Erythroblast (primary cell): ENCODE measurements at regions not wholly inside any gene's neighbourhood (a gene's known extent, or its start where the extent isn't known, plus 50 kb on each side); places are given as distances from the start of the nearest gene placed in this dataset.

Experiments used
- GATA1 ChIP-seq: IDR thresholded peaks from 2 replicates; pipeline ENCODE4 v1.6.1; 2011; ENCODE audit warnings: low read depth, mild to moderate bottlenecking, control low read depth, low read length, moderate library complexity
- POLR2A ChIP-seq: IDR thresholded peaks from 2 replicates; pipeline ENCODE4 v1.6.1; 2011; ENCODE audit warnings: mild to moderate bottlenecking, low read length

- TF ChIP-seq POLR2A, result no peak
- TF ChIP-seq GATA1, result no peak
These were observed 353.1 kb upstream of the CXADR start for GRCh38 chr21:17159697-17160096.
